Endothelial cell of umbilical vein (primary cell): ENCODE measurements at regions not wholly inside any gene's neighbourhood (a gene's known extent, or its start where the extent isn't known, plus 50 kb on each side); places are given as distances from the start of the nearest gene placed in this dataset.

Source experiments
- BruUV-seq: library from RNA; stranded (reverse); fragments of 400-500 nt; replicated peaks from 2 replicates; lab custom pipeline; 2021; lab: Mats Ljungman, UMichigan
- CTCF ChIA-PET: fragments of 300-600, 350-600 bp; sonication (Branson Sonifier 250); formaldehyde crosslinking; loops from one replicate; lab custom pipeline; 2021; ENCODE audit warnings: antibody characterized with exemption, inconsistent platforms; lab: Charles Lee
- POLR2A ChIA-PET: fragments of 300-600, 350-600 bp; sonication (Branson Sonifier 250); formaldehyde crosslinking; loops from one replicate; lab custom pipeline; 2021; ENCODE audit warnings: antibody characterized with exemption, inconsistent platforms; lab: Charles Lee
- DNase-seq: peaks from one replicate; pipeline ENCODE4 v3.0.0-alpha.2; 2011; ENCODE audit warnings: low read depth, low spot score
- FAIRE-seq: peaks from 2 replicates; lab custom pipeline; 2011; peaks lifted over from hg19 to GRCh38; lab: Jason Lieb, UNC
- H2AFZ ChIP-seq: 2 replicates; pipeline ENCODE4 v1.6.0; 2012; ENCODE audit warnings: low read depth, low read length, control low read depth, inconsistent platforms
- H3K27ac ChIP-seq: 2 replicates; pipeline ENCODE4 v1.5.1; 2011; ENCODE audit warnings: low read depth, mild to moderate bottlenecking, control low read depth, low read length, moderate library complexity; ENCODE audit not compliant: insufficient read depth
- H3K27me3 ChIP-seq, 2 experiments: 2 replicates each; pipeline versions ENCODE4 v1.6.0 to v1.6.1; 2011; ENCODE audit warnings: low read length in 2 of 2, mixed read lengths in 1 of 2; ENCODE audit not compliant: control insufficient read depth in 2 of 2, insufficient read depth in 2 of 2
- H3K36me3 ChIP-seq, 2 experiments: 2 replicates in 1 of 2; 3 replicates in 1 of 2; pipeline ENCODE4 v1.5.1; 2011; ENCODE audit warnings: low read length in 2 of 2, mild to moderate bottlenecking in 1 of 2, moderate library complexity in 1 of 2; ENCODE audit not compliant: control insufficient read depth in 2 of 2, insufficient read depth in 2 of 2; ENCODE audit errors: extremely low read depth in 1 of 2
- H3K4me1 ChIP-seq: 3 replicates; pipeline ENCODE4 v1.5.1; 2011; ENCODE audit warnings: mild to moderate bottlenecking, low read length; ENCODE audit not compliant: control insufficient read depth, insufficient read depth; ENCODE audit errors: extremely low read depth
- H3K4me2 ChIP-seq: 2 replicates; pipeline ENCODE4 v1.6.1; 2011; ENCODE audit warnings: low read length, control low read depth, mixed read lengths; ENCODE audit not compliant: insufficient read depth
- H3K4me3 ChIP-seq, 3 experiments: fragments of 200-600 bp in 1 of 3; sonication (generic), shearing (Covaris generic) in 1 of 3; replicated peaks in 1 of 3; 2 replicates each; pipeline ENCODE4 v1.5.1; 2011 to 2016; ENCODE audit warnings: control low read depth in 3 of 3, low read length in 3 of 3, mild to moderate bottlenecking in 2 of 3, inconsistent platforms in 1 of 3, low read depth in 1 of 3, moderate library complexity in 1 of 3; ENCODE audit not compliant: insufficient read depth in 1 of 3
- H3K79me2 ChIP-seq: 2 replicates; pipeline ENCODE4 v1.6.0; 2012; ENCODE audit warnings: low read length, inconsistent platforms; ENCODE audit not compliant: control insufficient read depth, insufficient read depth
- H3K9ac ChIP-seq: replicated peaks from 2 replicates; pipeline ENCODE3; 2011; ENCODE audit warnings: low read length, control low read depth; ENCODE audit not compliant: insufficient read depth; ENCODE audit errors: extremely low read depth
- H3K9me1 ChIP-seq: replicated peaks from 3 replicates; pipeline ENCODE4 v1.6.0; 2011; ENCODE audit warnings: mild to moderate bottlenecking, low read length; ENCODE audit not compliant: control insufficient read depth, insufficient read depth; ENCODE audit errors: extremely low read depth
- H3K9me3 ChIP-seq: replicated peaks from 2 replicates; pipeline ENCODE4 v1.5.1; 2012; ENCODE audit warnings: low read length, inconsistent platforms; ENCODE audit not compliant: control insufficient read depth, insufficient read depth
- H4K20me1 ChIP-seq: replicated peaks from 2 replicates; pipeline ENCODE3; 2011; ENCODE audit warnings: mild to moderate bottlenecking, low read length; ENCODE audit not compliant: control insufficient read depth, insufficient read depth; ENCODE audit errors: extremely low read depth
- CTCF ChIP-seq, 2 donors: IDR thresholded peaks; 1 replicate in 1 of 2; 2 replicates in 1 of 2; pipeline ENCODE4 v1.5.1; 2011; ENCODE audit warnings: low read length in 2 of 2, mild to moderate bottlenecking in 2 of 2, moderate library complexity in 2 of 2, control low read depth in 1 of 2, inconsistent platforms in 1 of 2, low read depth in 1 of 2; ENCODE audit not compliant: insufficient read depth in 1 of 2; ENCODE audit errors: extremely low read depth in 1 of 2
- EZH2 ChIP-seq: IDR thresholded peaks from 2 replicates; pipeline ENCODE4 v1.6.1; 2012; ENCODE audit warnings: borderline replicate concordance, low read depth, mild to moderate bottlenecking, moderate library complexity, low read length, inconsistent platforms; ENCODE audit not compliant: severe bottlenecking
- FOS ChIP-seq: IDR thresholded peaks from 2 replicates; pipeline ENCODE4 v1.6.1; 2011; ENCODE audit warnings: mild to moderate bottlenecking, low read length, moderate library complexity, borderline replicate concordance; ENCODE audit not compliant: insufficient read depth
- GATA2 ChIP-seq: IDR thresholded peaks from 2 replicates; pipeline ENCODE4 v1.7.0; 2011; ENCODE audit warnings: low read depth, mild to moderate bottlenecking, moderate library complexity, mixed read lengths, low read length; ENCODE audit not compliant: insufficient read length, insufficient read depth
- JUN ChIP-seq: IDR thresholded peaks from 2 replicates; pipeline ENCODE4 v1.6.1; 2011; ENCODE audit warnings: borderline replicate concordance, low read depth; ENCODE audit not compliant: insufficient read length, insufficient read depth
- MAX ChIP-seq: IDR thresholded peaks from 2 replicates; pipeline ENCODE4 v1.6.1; 2011; ENCODE audit not compliant: insufficient read depth, insufficient read length
- MYC ChIP-seq: IDR thresholded peaks from one replicate; pipeline ENCODE4 v1.6.1; 2011; ENCODE audit warnings: mild to moderate bottlenecking, low read depth, low read length
- POLR2A ChIP-seq: IDR thresholded peaks from 2 replicates; pipeline ENCODE4 v1.6.1; 2012; ENCODE audit warnings: low read depth, mild to moderate bottlenecking, control low read depth, low read length
- POLR2AphosphoS5 ChIP-seq: IDR thresholded peaks from 2 replicates; pipeline ENCODE4 v1.6.1; 2012; ENCODE audit warnings: low read depth, mild to moderate bottlenecking, control low read depth, low read length, moderate library complexity; ENCODE audit not compliant: insufficient read depth
- dilution Hi-C: fragments of 300-500 bp; cut with MboI; formaldehyde crosslinking; loops from one replicate; pipeline ENCODE4 v1.15.0; 2019; ENCODE audit warnings: low sequenced_read_pairs; ENCODE audit not compliant: extremely low pct_ligation_motif_present
- intact Hi-C: fragments of 100-400 bp; cut with micrococcal nuclease; formaldehyde crosslinking; loops from one replicate; pipeline ENCODE4 v1.10.0; 2022

- POLR2A ChIA-PET = no interaction called here
- DNase-seq (no peak), FAIRE-seq (no peak)
- Histone ChIP-seq H3K9me1 (no peaks in the 10 kb centered on the region), H2AFZ (no peak overlapping the region), H3K36me3 (no peaks in the 10 kb centered on the region), H3K9ac (no peak overlapping the region), H3K4me3 (no peak overlapping the region), H3K4me2 (no peak overlapping the region), H3K27me3 (no peaks in the 10 kb centered on the region), H3K4me1 (no peaks in the 10 kb centered on the region), H3K9me3 (no peaks in the 10 kb centered on the region), H4K20me1 (no peaks in the 10 kb centered on the region), H3K27ac (no peak overlapping the region), H3K79me2 (no peaks in the 10 kb centered on the region)
- no peak for TF ChIP-seq POLR2A
- TF ChIP-seq FOS = no peak
- TF ChIP-seq CTCF (IDR thresholded peaks at IDR 0.05; ENCODE audit: extremely low read depth in 1 of 2, insufficient read depth in 1 of 2, low read depth in 1 of 2, low read length in 2 of 2) = no peak
- no peak for TF ChIP-seq JUN
- no peak for TF ChIP-seq EZH2
- TF ChIP-seq GATA2 = no peak
- TF ChIP-seq MYC = no peak
- no peak for TF ChIP-seq POLR2AphosphoS5
- TF ChIP-seq MAX = no peak
- intact Hi-C loops = no loop called here
- BruUV-seq = no TSS peak
- dilution Hi-C loops = no loop called here
- CTCF ChIA-PET = no interaction called here
These were observed 230.0 kb upstream of the GOLIM4 start for GRCh38 chr3:168325684-168326083.
